Posterior cingulate gyrus (tissue), 11 donors: ENCODE measurements at regions not wholly inside any gene's neighbourhood (a gene's known extent, or its start where the extent isn't known, plus 50 kb on each side); places are given as distances from the start of the nearest gene placed in this dataset.

ENCODE experiments used
- DNase-seq, 10 donors: peaks; one replicate each; pipeline versions ENCODE4 v3.0.0 to v3.0.0-alpha.2; 2020 to 2021; ENCODE audit warnings: mixed read lengths in 3 of 10
- intact Hi-C: fragments of 100-400 bp; cut with DNase I; formaldehyde crosslinking; loops from one replicate; pipeline ENCODE4 v1.15.1; 2023

DNA sequence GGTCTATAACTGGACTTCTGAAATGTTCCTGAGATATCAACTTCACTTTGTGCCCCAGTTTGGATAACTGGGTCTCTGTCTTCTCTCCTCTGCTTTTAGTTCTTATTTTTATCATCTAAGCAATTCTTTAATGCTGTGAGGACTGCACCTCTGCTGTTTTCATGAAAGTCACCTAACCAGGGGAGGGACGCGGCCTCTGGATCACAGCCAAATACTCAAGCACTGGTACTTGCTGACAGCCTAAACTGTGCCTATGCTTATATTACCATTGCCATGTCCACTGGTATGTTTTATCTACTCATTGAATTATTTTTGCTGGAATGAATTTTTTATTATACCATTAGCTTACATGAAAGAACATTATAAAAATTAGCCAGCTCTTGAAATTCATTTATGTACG, 674.0 kb downstream of the DMRTA1 start:
- intact Hi-C loops = no loop called here
- peak in 1 of 10 donors; percentile 59 for DNase-seq

DNA sequence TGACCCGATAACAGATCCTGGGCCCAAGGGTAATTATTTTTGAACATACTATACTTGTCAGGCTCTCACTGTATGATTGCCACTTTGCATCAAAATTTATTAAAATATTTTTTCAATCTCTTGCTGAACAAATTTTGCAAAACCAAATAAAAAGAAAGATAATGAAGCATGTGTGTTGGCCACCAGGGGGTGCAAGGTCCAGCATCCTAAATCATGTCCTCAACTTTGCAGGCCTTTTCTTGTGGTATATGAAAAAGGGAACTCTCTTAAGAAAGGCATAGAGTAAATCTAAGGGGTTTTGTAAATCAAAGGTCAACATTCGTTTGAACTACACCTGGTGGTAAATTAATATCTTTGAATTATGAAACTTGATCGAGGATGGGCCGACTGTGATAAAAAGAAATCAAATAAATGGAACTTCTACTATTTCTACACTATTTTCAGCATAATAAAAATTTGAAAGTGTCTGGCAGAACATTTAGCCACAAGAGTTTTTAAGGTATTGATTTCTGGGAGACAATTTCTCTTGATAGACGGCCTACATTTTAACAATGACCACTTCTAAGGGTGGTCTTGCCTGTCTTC, 676.5 kb downstream of the DMRTA1 start:
- intact Hi-C loops = loop anchor here (1.0 kb wide), 1 partner anchor 369 kb away; no protein-coding TSS in a partner anchor
- DNase-seq = peak in 9 of 10 donors; percentile 23 to 86 (median 42)

DNA sequence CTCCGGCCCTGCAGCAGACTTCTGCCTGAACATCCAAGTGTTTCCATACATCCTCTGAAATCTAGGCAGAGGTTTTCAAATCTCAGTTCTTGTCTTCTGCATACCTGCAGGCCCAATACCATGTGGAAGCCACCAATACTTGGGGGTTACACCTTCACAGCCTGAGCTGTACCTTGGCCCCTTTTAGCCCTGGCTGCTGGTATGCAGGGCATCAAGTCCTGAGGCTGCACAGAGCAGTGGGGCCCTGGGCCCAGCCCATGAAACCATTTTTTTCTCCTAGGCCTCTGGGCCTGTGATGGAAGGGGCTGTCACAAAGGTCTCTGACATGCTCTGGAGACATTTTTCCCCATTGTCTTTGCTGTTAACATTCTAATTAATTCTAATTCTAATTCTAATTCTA, 680.6 kb downstream of the ELAVL2 start:
- intact Hi-C loops = no loop called here
- peak in 1 of 10 donors; percentile 69 for DNase-seq

DNA sequence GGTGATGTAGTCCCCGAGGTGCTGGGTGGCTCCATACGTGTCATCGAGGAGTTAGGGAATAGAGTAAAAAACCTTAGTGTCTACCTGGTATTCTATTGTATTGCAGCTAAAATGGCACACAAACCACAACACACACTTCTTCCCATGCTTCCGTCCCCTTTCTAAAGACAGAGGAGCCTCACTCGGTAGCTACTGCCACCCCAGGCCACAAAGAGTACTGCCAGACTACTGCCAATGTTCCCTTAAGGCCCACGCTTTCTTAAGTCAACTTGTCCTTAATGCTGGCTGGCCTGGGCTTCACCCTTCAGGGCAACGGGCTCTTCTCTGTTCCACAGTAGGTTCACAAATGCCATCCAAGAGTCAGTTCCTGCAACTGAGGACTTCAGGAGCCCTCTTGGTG, 673.0 kb downstream of the ELAVL2 start:
- intact Hi-C loops = loop anchor here (10.0 kb wide), 1 partner anchor 48 kb away; no protein-coding TSS in a partner anchor
- no peak for DNase-seq

DNA sequence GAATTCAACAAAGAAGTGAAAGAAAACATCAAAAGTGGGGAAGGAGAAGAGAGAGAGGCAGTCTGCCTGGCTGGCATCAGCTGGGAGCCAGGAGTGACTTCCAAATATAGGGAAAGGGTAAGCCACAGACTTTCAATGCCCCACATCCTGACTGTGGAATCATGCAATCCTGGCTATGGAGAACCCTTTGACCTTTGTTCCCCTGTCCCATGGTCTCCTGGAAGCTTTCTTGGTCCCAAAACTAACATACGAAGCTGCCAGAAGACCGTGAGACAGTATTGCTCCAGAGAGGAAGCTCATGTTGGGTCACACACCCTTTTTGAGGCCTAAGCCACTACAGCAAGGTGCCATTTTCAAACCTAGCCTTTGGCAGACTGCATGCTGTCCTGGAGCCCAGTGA, 665.5 kb downstream of the ELAVL2 start:
- intact Hi-C loops = no loop called here
- no peak for DNase-seq

DNA sequence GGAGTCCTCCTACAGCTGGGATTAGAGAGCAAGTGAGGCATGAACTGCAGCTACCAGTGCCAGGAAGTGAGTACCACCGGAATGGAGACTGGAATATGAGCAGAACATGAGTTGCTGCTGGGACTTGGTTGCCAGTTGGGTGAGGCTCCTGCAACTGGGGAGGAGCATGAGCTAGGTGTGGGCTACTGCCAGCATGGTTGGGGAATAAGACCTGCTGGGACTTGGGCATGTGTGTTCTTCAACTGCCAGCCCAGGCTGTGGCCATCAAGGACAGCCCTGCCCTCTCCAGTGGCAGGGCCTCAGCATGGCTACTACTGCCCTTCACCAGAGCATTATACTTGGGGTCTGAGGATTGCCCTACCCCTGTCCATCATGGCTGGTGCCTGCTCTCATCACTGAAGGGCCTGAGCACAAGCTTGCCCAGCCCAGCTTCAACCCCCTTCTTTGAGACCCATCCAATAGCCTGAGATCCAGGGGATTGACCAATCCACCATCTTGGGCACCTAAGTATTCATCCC, 665.0 kb downstream of the ELAVL2 start:
- peak in 1 of 10 donors; percentile 52 for DNase-seq
- intact Hi-C loops = no loop called here

DNA sequence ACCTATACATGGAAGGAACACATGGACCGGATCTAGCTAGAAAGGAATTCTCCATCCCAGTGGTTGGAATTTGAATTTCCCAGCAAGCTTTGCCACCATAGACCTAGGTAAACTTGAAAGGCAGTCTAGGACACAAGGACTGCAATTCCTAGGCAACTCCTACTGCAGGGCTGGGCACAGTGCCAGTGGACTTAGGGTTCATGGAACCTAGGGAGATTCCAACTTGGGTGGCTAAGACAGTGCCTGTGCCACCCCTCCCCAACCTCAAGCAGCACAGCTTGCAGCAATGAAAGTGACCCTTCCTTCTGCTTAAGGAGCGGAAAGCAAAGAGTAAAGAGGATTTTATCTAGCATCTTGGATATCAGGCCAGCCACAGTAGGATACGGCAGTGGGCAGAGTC, 663.3 kb downstream of the ELAVL2 start:
- intact Hi-C loops = no loop called here
- no peak for DNase-seq

DNA sequence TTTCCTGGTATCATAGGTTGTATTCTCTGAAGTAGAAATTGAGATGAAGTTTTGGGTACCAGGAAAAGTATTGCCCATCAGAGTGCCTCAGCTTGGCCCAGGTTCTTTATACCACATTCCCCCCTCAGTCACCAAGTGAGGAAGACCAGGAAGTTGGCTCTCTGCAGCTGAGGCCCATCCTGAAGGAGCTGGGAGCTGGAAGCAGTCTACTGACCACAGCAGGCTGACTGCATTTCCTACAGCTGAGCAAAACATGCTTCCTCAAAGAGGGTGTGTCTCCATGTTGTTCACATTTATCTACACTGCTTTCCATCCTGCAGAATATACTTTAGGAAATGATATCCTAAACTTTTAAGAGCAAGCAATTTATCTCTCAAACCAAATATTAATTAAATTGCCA, 654.6 kb downstream of the ELAVL2 start:
- intact Hi-C loops = no loop called here
- no peak for DNase-seq

DNA sequence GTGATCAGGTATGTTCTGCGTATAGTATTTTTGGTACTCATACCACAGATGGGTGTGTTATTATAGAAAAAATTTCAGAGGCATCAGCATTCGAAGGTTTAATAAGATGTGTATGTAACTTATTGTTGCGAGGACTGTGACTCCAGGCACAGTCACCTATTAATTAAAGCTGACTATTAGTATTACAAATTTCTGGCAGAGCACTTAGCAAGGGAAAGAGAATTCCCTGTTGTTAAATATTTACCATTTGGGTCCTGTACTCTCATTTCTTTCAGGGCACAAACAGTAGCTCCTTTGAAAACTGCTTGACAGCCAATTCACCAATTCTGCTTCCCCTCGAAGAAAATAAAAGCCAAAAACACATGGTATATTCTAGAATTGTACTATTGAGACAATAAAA, 653.8 kb downstream of the ELAVL2 start:
- intact Hi-C loops = no loop called here
- DNase-seq = no peak

DNA sequence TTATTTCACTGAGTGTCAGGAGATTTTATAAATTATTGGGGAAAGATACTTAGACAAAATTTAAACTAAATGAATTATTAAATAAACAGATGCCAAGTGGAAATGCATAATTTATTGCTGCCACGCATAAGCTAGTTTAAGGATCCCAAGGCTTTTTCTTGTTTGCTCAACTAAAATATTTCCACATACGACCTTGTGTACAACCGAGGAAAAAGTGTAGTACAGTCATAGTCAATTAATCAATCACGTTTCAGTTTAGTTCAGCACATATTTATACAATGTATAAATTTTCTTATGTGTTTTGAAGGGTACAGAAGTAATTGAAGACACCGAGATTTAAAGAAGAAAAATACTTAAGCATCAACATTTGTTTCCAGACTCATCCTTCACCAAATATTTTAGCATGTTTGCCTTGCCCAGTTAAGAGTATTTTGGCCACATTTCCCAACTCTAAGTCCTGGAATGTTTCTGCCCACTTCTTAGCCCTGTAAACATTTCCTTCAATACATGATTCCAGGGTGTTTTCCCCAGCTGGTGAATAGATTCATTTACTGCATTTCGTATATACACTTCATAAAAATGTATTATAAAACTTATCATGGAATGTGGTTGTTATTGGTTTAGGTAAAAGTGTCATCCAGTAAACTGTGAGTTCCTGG, 652.9 kb downstream of the ELAVL2 start:
- no peak for DNase-seq
- intact Hi-C loops = no loop called here

DNA sequence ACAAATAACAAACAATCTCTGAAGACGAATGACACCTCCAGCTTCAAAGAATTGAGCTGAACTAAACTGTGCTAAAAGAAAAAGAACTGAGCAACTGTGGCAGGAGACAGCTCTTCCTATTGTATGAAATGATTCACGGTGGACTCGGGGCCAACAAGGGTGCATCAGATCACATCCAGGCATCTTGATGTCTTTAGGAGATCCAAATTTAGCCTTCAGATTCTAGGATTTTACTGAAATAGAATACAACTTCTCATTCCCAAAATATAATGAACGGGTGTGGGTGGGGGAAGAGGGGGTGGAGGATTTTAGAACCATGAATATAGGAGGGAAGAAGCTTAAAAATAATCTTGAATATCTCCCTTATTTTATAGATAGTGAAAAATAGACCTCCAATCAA, 631.8 kb downstream of the ELAVL2 start:
- DNase-seq = no peak

DNA sequence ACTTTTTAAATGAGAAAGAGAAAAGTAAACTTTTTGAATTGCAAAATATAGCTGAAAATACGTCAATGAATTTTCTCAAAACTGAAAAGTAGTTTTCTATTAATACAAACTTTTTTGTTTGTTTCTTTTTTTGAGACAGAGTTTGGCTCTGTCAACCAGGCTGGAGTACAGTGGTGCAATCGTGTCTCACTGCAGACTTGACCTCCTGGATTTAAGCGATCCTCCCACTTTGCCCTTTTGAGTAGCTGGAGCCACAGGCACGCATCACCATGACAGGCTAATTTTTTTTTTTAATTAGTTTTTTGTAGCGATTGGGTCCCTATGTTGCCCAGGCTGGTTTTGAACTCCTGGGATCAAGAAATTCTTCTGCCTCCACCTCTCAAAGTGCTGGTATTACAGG, 610.4 kb downstream of the ELAVL2 start:
- intact Hi-C loops = no loop called here
- DNase-seq = no peak

More for the DNA sequence above, 631.8 kb downstream of the ELAVL2 start:
- intact Hi-C loops = no loop called here

DNA sequence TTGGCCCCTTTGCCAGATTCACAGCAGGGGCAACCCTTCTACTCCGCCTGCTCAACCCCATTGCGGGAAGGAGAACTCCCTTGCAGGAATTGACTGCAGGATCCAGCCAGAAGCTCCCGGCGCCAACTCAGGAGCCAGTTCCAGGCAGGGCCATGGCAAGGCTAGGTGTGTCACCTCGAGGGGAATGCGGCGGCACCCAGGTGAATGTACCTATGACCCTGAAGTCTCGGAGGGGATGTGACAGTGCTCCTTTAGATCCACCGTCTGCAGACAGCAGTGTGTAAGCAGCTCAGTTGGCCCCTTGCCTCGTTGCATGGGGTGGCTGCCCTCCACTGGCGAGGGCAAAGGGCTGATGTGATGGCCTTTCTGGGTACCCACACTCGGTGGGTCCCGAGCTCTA, 606.6 kb downstream of the ELAVL2 start:
- peak in 2 of 10 donors; percentile 59 to 73 for DNase-seq

DNA sequence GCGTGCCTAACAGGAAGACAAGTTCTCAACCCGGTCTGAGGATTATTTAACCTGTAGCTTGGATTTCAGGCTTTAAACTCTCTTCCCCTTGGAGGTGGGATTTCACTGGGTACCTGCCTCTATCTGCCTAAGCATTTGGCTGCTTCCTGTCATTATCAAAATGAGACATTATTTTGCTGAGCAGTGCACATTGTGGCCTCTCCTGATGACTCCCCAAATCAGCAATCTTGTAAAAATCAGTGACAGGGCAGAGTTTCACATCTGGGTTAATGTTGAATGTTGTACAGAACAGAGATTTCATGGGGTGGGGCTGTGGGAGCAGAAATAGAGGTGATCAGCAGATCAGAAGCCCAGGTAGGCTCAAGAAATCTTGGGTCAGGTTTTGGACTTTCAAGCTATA, 605.9 kb downstream of the ELAVL2 start:
- no peak for DNase-seq
- intact Hi-C loops = no loop called here

More for the DNA sequence above, 606.6 kb downstream of the ELAVL2 start:
- intact Hi-C loops = no loop called here

DNA sequence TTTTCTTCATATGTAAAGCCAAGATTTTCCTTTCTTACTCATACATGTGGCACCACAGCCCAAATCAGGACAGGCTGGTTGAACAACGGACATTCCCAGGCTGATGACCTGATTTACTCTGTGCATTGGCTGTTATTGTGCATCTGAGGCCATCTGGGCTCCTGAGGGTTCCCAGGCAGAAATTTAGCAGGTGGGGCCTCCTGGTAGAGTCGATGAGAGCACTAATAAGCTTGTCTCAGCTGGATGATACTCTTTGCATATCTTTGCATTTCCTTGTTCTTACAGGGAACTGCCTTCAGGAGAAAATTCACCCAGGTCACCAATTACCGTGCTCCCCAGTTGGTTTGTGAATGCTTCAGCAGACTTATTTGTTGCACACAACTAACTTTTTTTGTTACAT, 605.1 kb downstream of the ELAVL2 start:
- intact Hi-C loops = no loop called here
- DNase-seq = no peak

DNA sequence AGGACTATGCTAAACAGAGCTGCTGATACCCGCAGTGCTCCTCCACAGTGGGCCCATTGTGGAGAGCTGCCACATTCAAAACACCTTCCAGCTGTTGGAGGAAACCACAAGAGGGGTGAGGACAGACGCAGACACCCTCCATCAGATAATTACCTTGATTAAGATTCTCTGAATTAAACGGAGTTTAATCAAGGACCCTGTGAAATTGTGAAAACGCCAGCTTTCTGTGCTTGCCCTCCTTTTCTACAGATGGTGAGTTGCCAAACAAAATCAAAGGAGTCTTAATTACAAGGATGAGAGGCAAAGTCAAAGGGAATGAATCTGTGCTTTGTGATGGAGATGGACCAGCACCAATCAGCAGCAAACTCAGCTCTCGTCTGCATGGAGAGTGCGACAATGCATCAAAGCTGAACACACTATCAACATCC, 596.1 kb downstream of the ELAVL2 start:
- peak in 1 of 10 donors; percentile 13 for DNase-seq
- intact Hi-C loops = no loop called here

DNA sequence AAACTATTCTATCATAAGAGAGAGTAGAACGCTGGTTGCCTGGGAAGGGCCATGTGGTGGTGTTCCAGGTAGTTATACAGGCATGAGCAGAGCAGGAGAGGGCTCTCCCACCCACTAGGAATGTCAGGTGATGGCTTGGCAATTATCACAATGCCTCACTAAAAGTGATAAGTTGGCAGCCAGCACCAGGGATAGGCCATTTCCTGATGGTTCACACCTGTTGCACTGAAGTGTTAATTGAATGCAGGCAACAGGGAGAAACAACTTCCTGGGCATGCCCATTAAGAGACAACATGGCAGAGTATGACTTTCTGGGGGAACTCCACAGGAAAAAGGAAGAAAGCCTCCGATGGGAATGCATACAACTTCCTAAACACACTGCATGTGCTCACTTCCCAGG, 593.2 kb downstream of the ELAVL2 start:
- DNase-seq = peak in 1 of 10 donors; percentile 32
- intact Hi-C loops = no loop called here

DNA sequence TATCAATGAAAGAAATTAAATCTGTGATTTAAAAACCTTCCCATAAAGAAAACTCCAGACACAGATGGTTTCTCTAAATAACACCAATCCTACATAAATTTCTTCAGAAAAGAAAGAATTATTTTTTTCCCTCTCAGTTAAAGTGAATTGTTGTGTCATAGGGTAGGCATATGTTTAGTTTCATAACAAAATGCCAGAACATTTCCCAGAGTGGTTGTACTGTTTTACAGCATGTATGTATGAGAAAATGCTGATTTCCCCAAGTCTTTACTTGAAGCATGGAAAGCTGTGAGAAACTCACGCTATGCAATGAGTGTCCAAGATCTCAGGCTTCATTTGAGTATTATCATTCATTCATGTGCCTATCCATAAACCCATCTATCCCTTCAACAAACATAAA, 582.5 kb downstream of the ELAVL2 start:
- intact Hi-C loops = no loop called here
- no peak for DNase-seq

DNA sequence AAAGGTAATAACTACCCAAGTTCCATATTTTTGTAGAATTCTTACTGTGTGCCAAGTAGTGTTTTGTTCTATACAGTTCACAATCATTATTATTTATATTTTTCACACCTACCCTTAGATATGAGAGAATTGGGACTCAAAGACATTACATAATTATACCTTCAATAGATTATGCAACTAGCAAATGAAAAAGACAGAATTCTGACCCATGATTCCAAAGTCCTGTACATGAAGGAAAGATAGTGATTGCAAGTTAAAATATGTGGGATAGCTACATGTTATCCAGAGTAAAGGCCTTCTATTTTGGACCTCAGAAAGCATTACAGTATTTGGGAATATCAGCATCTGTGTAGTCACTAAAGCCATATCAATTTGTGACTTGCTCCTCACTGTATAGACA, 581.0 kb downstream of the ELAVL2 start:
- DNase-seq = no peak
- intact Hi-C loops = no loop called here

DNA sequence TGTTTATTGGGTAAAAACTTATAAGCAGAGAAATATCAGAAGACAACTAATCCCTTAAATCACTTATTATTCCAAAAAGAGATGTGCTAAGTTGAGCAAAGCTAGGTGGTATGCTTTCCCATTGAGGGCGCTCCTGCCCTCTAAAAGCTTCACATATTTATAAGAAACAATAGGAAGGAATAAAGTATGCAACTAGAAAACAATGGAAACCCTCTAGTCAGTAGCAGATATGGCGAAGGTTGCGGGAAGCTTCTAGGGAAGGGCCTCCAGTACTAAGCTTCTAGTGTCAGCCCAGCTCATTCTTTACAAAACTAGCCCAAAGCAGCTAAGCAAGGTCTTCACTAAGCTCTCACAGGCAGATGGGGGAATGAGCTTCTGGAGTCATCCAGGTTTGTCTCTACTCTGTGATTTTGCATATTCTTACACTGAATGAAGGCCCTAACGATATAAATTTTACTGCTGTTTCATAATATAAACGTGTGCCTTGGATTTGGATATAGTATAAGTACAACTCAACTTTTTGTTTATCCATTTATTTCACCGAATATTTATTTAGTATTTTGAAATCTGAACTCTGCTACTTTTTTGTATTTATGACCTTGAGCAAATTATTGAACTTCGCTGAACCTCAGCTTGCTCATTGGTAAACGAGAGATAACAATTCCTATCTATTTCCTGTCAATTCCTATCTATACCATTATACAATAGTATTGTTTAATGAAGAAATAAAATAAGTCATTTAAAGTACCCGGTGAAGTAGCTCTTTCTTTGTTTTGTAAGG, 571.4 kb downstream of the ELAVL2 start:
- DNase-seq = no peak
- intact Hi-C loops = no loop called here

DNA sequence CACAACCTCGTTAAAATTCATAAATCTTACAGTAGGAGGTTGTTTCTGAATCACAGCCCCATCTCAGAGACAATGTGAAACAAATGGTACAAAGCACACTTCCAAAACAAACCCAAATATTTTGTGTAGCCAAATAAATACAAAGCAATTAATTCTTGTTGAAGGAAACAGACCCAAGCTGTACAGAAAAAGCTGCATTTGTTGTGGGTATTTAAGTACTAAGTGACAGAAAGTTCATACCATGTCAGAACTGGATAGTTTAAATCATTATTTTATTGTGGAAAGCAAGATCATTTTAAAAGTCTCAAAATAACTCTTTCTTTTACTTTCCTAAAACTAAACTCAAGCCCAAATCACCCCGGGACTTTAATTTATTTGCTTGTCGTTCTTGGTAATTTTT, 570.7 kb downstream of the ELAVL2 start:
- DNase-seq = no peak
- intact Hi-C loops = no loop called here
